NT2/D1 (cell line): ENCODE measurements at regions not wholly inside any gene's neighbourhood (a gene's known extent, or its start where the extent isn't known, plus 50 kb on each side); places are given as distances from the start of the nearest gene placed in this dataset.

Experiments used
- DNase-seq: peaks from one replicate; pipeline ENCODE4 v3.0.0-alpha.2; 2011; ENCODE audit warnings: low read depth, low spot score
- H3K27me3 ChIP-seq: 2 replicates; pipeline ENCODE4 v1.6.0; 2011; ENCODE audit warnings: mild to moderate bottlenecking; ENCODE audit not compliant: insufficient read length, insufficient read depth
- H3K36me3 ChIP-seq: 2 replicates; pipeline ENCODE4 v1.6.1; 2011; ENCODE audit warnings: mild to moderate bottlenecking, low read length, mixed read lengths; ENCODE audit not compliant: insufficient read depth, insufficient read length
- H3K4me1 ChIP-seq: 2 replicates; pipeline ENCODE4 v1.5.1; 2011; ENCODE audit not compliant: insufficient read depth, insufficient read length
- H3K4me3 ChIP-seq: 2 replicates; pipeline ENCODE4 v1.5.1; 2011; ENCODE audit warnings: low read depth; ENCODE audit not compliant: insufficient read length
- H3K9ac ChIP-seq: 2 replicates; pipeline ENCODE4 v1.6.0; 2011; ENCODE audit warnings: low read depth; ENCODE audit not compliant: insufficient read length
- H3K9me3 ChIP-seq: 2 replicates; pipeline ENCODE4 v1.5.1; 2011; ENCODE audit warnings: mild to moderate bottlenecking, low read length; ENCODE audit not compliant: insufficient read depth
- SUZ12 ChIP-seq: IDR thresholded peaks from 2 replicates; pipeline ENCODE4 v1.6.1; 2011; ENCODE audit not compliant: insufficient read length, insufficient read depth; ENCODE audit errors: extremely low read depth
- YY1 ChIP-seq: IDR thresholded peaks from 2 replicates; pipeline ENCODE4 v1.6.1; 2011; ENCODE audit not compliant: insufficient read length, insufficient read depth
- ZNF274 ChIP-seq: IDR thresholded peaks from 2 replicates; pipeline ENCODE4 v1.6.1; 2011; ENCODE audit warnings: mild to moderate bottlenecking, low read depth, low read length

GRCh38 chr21:16517383-16517782 lies 787.6 kb downstream of the USP25 start:
- no peak for TF ChIP-seq YY1
- TF ChIP-seq ZNF274 = no peak
- no peak for TF ChIP-seq SUZ12
- no peak for DNase-seq
- Histone ChIP-seq H3K9ac (no peak overlapping the region), H3K27me3 (no peaks in the 10 kb centered on the region), H3K9me3 (no peaks in the 10 kb centered on the region), H3K36me3 (no peaks in the 10 kb centered on the region), H3K4me3 (no peak overlapping the region), H3K4me1 (no peaks in the 10 kb centered on the region)

GRCh38 chr21:16519036-16519435 lies 789.3 kb downstream of the USP25 start:
- no peak for TF ChIP-seq SUZ12
- TF ChIP-seq ZNF274 = no peak
- TF ChIP-seq YY1 = no peak
- DNase-seq = no peak
- no peaks in the 10 kb centered on the region for H3K4me1 ChIP-seq

GRCh38 chr21:16519644-16520043 lies 789.9 kb downstream of the USP25 start:
- Histone ChIP-seq H3K9me3 (no peaks in the 10 kb centered on the region), H3K36me3 (no peaks in the 10 kb centered on the region), H3K4me1 (no peaks in the 10 kb centered on the region), H3K9ac (no peak overlapping the region), H3K27me3 (no peaks in the 10 kb centered on the region), H3K4me3 (no peak overlapping the region)
- DNase-seq = no peak
- no peak for TF ChIP-seq YY1
- TF ChIP-seq SUZ12 = no peak
- TF ChIP-seq ZNF274 = no peak

More at GRCh38 chr21:16519036-16519435, 789.3 kb downstream of the USP25 start:
- H3K9me3 ChIP-seq = no peaks in the 10 kb centered on the region
- H3K27me3 ChIP-seq = no peaks in the 10 kb centered on the region
- no peak overlapping the region for H3K4me3 ChIP-seq
- no peaks in the 10 kb centered on the region for H3K36me3 ChIP-seq
- H3K9ac ChIP-seq = no peak overlapping the region

- no peak overlapping the region for H3K4me3 ChIP-seq
- no peaks in the 10 kb centered on the region for H3K4me1 ChIP-seq
- no peaks in the 10 kb centered on the region for H3K27me3 ChIP-seq
- no peak for TF ChIP-seq SUZ12
- no peak for TF ChIP-seq ZNF274
- no peak for TF ChIP-seq YY1
- H3K36me3 ChIP-seq = no peaks in the 10 kb centered on the region
- H3K9ac ChIP-seq = no peak overlapping the region
- H3K9me3 ChIP-seq = no peaks in the 10 kb centered on the region
- DNase-seq = no peak
Measured at GRCh38 chr21:16522548-16522947, 792.8 kb downstream of the USP25 start.

DNA sequence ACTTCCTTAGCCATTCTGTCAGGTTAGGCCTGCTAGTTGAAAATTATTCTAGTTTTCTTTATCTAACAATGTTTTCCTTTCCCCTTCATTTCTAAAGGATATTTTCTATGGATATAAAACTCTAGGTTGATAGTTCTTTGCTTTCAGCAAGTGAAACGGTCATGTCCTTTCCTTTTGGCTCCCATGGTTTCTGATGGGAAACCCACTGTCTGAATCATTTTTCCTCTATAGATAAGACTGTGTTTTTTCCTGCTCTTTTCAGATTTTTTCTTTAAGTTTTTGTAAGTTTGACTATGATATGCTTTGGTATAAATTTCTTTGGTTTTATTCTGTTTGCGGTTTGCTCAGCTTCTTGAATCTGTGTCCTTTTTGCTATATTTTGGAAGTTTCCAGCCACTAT lies 800.9 kb downstream of the USP25 start:
- H3K9ac ChIP-seq = no peak overlapping the region
- H3K27me3 ChIP-seq = no peaks in the 10 kb centered on the region
- no peak for TF ChIP-seq SUZ12
- TF ChIP-seq YY1 = no peak
- no peak for TF ChIP-seq ZNF274
- no peak overlapping the region for H3K4me3 ChIP-seq
- no peak for DNase-seq
- H3K4me1 ChIP-seq = no peaks in the 10 kb centered on the region
- no peaks in the 10 kb centered on the region for H3K36me3 ChIP-seq
- H3K9me3 ChIP-seq = no peaks in the 10 kb centered on the region

DNA sequence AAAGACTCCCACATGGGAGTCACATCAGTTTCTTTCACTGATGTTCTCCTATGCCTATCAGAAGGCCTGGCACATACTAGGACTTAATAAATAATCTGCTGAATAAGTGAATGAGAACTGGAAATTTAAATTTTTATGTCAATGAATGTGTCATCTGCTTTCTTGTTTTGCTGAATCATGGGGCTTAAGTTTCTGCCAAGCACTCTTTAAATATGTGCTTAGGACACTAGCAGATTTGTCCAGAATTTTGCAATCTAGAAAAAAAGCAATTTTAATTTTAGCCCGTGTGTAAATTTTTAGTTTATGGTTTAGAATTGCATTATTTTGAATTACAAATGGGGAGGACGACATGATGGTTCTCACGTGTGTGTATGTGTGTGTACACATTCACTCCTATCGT lies 803.1 kb downstream of the USP25 start:
- no peak for DNase-seq
- H3K9me3 ChIP-seq = no peaks in the 10 kb centered on the region
- no peak overlapping the region for H3K4me3 ChIP-seq
- H3K27me3 ChIP-seq = no peaks in the 10 kb centered on the region
- H3K9ac ChIP-seq = no peak overlapping the region
- H3K36me3 ChIP-seq = no peaks in the 10 kb centered on the region
- no peaks in the 10 kb centered on the region for H3K4me1 ChIP-seq
- TF ChIP-seq YY1 (no peak), ZNF274 (no peak), SUZ12 (no peak)

DNA sequence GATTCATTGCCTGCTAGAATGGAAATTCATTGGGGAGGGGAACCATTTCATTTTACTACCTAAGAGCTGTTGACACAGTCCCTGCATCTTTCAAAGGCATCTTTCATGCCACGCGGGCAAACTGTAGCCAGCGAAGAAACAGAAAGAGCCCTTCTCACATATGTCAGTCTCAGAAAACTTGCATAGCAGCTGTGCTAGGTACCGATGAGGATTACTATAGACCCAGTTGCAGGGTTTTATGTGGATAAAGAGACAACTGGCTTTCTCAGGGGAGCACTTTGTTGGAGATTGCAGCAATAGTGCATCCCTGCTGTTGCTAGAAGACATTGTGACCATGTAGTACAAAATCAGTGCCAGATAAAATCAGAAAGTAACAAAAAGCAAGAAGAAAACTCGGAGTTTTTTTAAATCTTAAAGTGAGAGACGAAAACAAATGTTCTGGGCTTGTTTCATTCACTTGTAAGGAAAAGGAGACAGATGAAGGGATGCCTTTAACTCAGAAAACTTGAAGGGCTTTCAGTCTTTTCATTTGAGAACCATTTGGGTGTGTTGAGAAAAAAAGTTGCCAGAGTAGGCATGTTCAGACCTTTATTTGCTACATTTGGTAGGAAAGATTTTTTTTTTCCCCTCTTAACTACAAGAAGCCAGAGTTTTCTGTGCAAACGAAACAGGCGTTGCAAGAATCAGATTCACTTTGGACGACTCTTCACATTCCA lies 804.1 kb downstream of the USP25 start:
- H3K9ac ChIP-seq = no peak overlapping the region
- no peak for TF ChIP-seq ZNF274
- no peak for TF ChIP-seq SUZ12
- no peak for TF ChIP-seq YY1
- H3K9me3 ChIP-seq = no peaks in the 10 kb centered on the region
- H3K27me3 ChIP-seq = no peaks in the 10 kb centered on the region
- no peak overlapping the region for H3K4me3 ChIP-seq
- no peak for DNase-seq
- H3K4me1 ChIP-seq = no peaks in the 10 kb centered on the region
- no peaks in the 10 kb centered on the region for H3K36me3 ChIP-seq
